ENCODE measurements at regions not wholly inside any gene's neighbourhood (a gene's known extent, or its start where the extent isn't known, plus 50 kb on each side); places are given as distances from the start of the nearest gene placed in this dataset.

- H3K9me3 ChIP-seq (ENCODE audit: low read length) = peaks cover 6% of the 10 kb centered on the region
- H3K36me3 ChIP-seq (ENCODE audit: insufficient read depth, low read length) = no peaks in the 10 kb centered on the region
- H3K27me3 ChIP-seq (ENCODE audit: control insufficient read depth in 1 of 2, insufficient read depth in 2 of 2, low read length in 2 of 2) = no peaks in the 10 kb centered on the region
- no peak overlapping the region for H3K9ac ChIP-seq (ENCODE audit: low read length)
- H3K4me3 ChIP-seq (ENCODE audit: low read depth in 1 of 2, low read length in 2 of 2) = no peak overlapping the region
- H3K4me1 ChIP-seq (ENCODE audit: insufficient read depth, low read length) = no peaks in the 10 kb centered on the region
- no peak overlapping the region for H3K27ac ChIP-seq (ENCODE audit: low read depth, low read length)
These were observed 207.9 kb upstream of the LYPLAL1 start for GRCh38 chr1:218965821-218966220.

- no peak overlapping the region for H3K4me3 ChIP-seq (ENCODE audit: low read depth in 1 of 2, low read length in 2 of 2)
- H3K27me3 ChIP-seq (ENCODE audit: control insufficient read depth in 1 of 2, insufficient read depth in 2 of 2, low read length in 2 of 2) = no peaks in the 10 kb centered on the region
- peaks cover 6% of the 10 kb centered on the region for H3K9me3 ChIP-seq (ENCODE audit: low read length)
- H3K27ac ChIP-seq (ENCODE audit: low read depth, low read length) = no peak overlapping the region
- H3K36me3 ChIP-seq (ENCODE audit: insufficient read depth, low read length) = no peaks in the 10 kb centered on the region
- no peaks in the 10 kb centered on the region for H3K4me1 ChIP-seq (ENCODE audit: insufficient read depth, low read length)
- H3K9ac ChIP-seq (ENCODE audit: low read length) = no peak overlapping the region
These were observed 206.4 kb upstream of the LYPLAL1 start for GRCh38 chr1:218967254-218967653.

- Histone ChIP-seq H3K27ac (ENCODE audit: low read depth, low read length) (no peak overlapping the region), H3K4me1 (ENCODE audit: insufficient read depth, low read length) (no peaks in the 10 kb centered on the region), H3K27me3 (ENCODE audit: control insufficient read depth in 1 of 2, insufficient read depth in 2 of 2, low read length in 2 of 2) (no peaks in the 10 kb centered on the region), H3K9me3 (ENCODE audit: low read length) (peaks cover 6% of the 10 kb centered on the region), H3K36me3 (ENCODE audit: insufficient read depth, low read length) (no peaks in the 10 kb centered on the region), H3K9ac (ENCODE audit: low read length) (no peak overlapping the region), H3K4me3 (ENCODE audit: low read depth in 1 of 2, low read length in 2 of 2) (no peak overlapping the region)
These were observed 205.8 kb upstream of the LYPLAL1 start for GRCh38 chr1:218967836-218968235.

GRCh38 chr1:218969006-218969405, 204.7 kb upstream of the LYPLAL1 start:
- H3K4me1 ChIP-seq (ENCODE audit: insufficient read depth, low read length) = no peaks in the 10 kb centered on the region
- no peaks in the 10 kb centered on the region for H3K27me3 ChIP-seq (ENCODE audit: control insufficient read depth in 1 of 2, insufficient read depth in 2 of 2, low read length in 2 of 2)
- H3K4me3 ChIP-seq (ENCODE audit: low read depth in 1 of 2, low read length in 2 of 2) = no peak overlapping the region
- no peaks in the 10 kb centered on the region for H3K36me3 ChIP-seq (ENCODE audit: insufficient read depth, low read length)
- peaks cover 6% of the 10 kb centered on the region for H3K9me3 ChIP-seq (ENCODE audit: low read length)
- H3K9ac ChIP-seq (ENCODE audit: low read length) = no peak overlapping the region
- H3K27ac ChIP-seq (ENCODE audit: low read depth, low read length) = no peak overlapping the region

- Histone ChIP-seq H3K27me3 (ENCODE audit: control insufficient read depth in 1 of 2, insufficient read depth in 2 of 2, low read length in 2 of 2) (no peaks in the 10 kb centered on the region), H3K4me3 (ENCODE audit: low read depth in 1 of 2, low read length in 2 of 2) (no peak overlapping the region), H3K36me3 (ENCODE audit: insufficient read depth, low read length) (no peaks in the 10 kb centered on the region), H3K9ac (ENCODE audit: low read length) (no peak overlapping the region), H3K4me1 (ENCODE audit: insufficient read depth, low read length) (no peaks in the 10 kb centered on the region), H3K9me3 (ENCODE audit: low read length) (peaks cover 6% of the 10 kb centered on the region), H3K27ac (ENCODE audit: low read depth, low read length) (no peak overlapping the region)
These were observed 203.2 kb upstream of the LYPLAL1 start for GRCh38 chr1:218970397-218970990.

GRCh38 chr1:218971156-218971555, 202.5 kb upstream of the LYPLAL1 start:
- H3K9me3 ChIP-seq (ENCODE audit: low read length) = peaks cover 6% of the 10 kb centered on the region
- no peak overlapping the region for H3K4me3 ChIP-seq (ENCODE audit: low read depth in 1 of 2, low read length in 2 of 2)
- no peaks in the 10 kb centered on the region for H3K4me1 ChIP-seq (ENCODE audit: insufficient read depth, low read length)
- H3K36me3 ChIP-seq (ENCODE audit: insufficient read depth, low read length) = no peaks in the 10 kb centered on the region
- H3K27ac ChIP-seq (ENCODE audit: low read depth, low read length) = no peak overlapping the region
- no peak overlapping the region for H3K9ac ChIP-seq (ENCODE audit: low read length)
- no peaks in the 10 kb centered on the region for H3K27me3 ChIP-seq (ENCODE audit: control insufficient read depth in 1 of 2, insufficient read depth in 2 of 2, low read length in 2 of 2)

GRCh38 chr1:218980881-218981280, 192.8 kb upstream of the LYPLAL1 start:
- Histone ChIP-seq H3K9me3 (ENCODE audit: low read length) (no peaks in the 10 kb centered on the region), H3K4me1 (ENCODE audit: insufficient read depth, low read length) (no peaks in the 10 kb centered on the region), H3K27me3 (ENCODE audit: control insufficient read depth in 1 of 2, insufficient read depth in 2 of 2, low read length in 2 of 2) (no peaks in the 10 kb centered on the region), H3K4me3 (ENCODE audit: low read depth in 1 of 2, low read length in 2 of 2) (no peak overlapping the region), H3K9ac (ENCODE audit: low read length) (no peak overlapping the region), H3K27ac (ENCODE audit: low read depth, low read length) (no peak overlapping the region), H3K36me3 (ENCODE audit: insufficient read depth, low read length) (no peaks in the 10 kb centered on the region)

GRCh38 chr1:218982482-218982881, 191.2 kb upstream of the LYPLAL1 start:
- Histone ChIP-seq H3K27ac (ENCODE audit: low read depth, low read length) (no peak overlapping the region), H3K4me1 (ENCODE audit: insufficient read depth, low read length) (no peaks in the 10 kb centered on the region), H3K4me3 (ENCODE audit: low read depth in 1 of 2, low read length in 2 of 2) (no peak overlapping the region), H3K27me3 (ENCODE audit: control insufficient read depth in 1 of 2, insufficient read depth in 2 of 2, low read length in 2 of 2) (no peaks in the 10 kb centered on the region), H3K9me3 (ENCODE audit: low read length) (no peaks in the 10 kb centered on the region), H3K36me3 (ENCODE audit: insufficient read depth, low read length) (no peaks in the 10 kb centered on the region), H3K9ac (ENCODE audit: low read length) (no peak overlapping the region)

- no peak overlapping the region for H3K9ac ChIP-seq (ENCODE audit: low read length)
- no peaks in the 10 kb centered on the region for H3K4me1 ChIP-seq (ENCODE audit: insufficient read depth, low read length)
- no peak overlapping the region for H3K27ac ChIP-seq (ENCODE audit: low read depth, low read length)
- H3K4me3 ChIP-seq (ENCODE audit: low read depth in 1 of 2, low read length in 2 of 2) = no peak overlapping the region
- H3K9me3 ChIP-seq (ENCODE audit: low read length) = no peaks in the 10 kb centered on the region
- H3K36me3 ChIP-seq (ENCODE audit: insufficient read depth, low read length) = no peaks in the 10 kb centered on the region
- no peaks in the 10 kb centered on the region for H3K27me3 ChIP-seq (ENCODE audit: control insufficient read depth in 1 of 2, insufficient read depth in 2 of 2, low read length in 2 of 2)
These were observed 190.2 kb upstream of the LYPLAL1 start for GRCh38 chr1:218983433-218983832.

GRCh38 chr1:218983848-218984247, 189.8 kb upstream of the LYPLAL1 start:
- no peaks in the 10 kb centered on the region for H3K4me1 ChIP-seq (ENCODE audit: insufficient read depth, low read length)
- no peaks in the 10 kb centered on the region for H3K36me3 ChIP-seq (ENCODE audit: insufficient read depth, low read length)
- no peak overlapping the region for H3K9ac ChIP-seq (ENCODE audit: low read length)
- no peaks in the 10 kb centered on the region for H3K27me3 ChIP-seq (ENCODE audit: control insufficient read depth in 1 of 2, insufficient read depth in 2 of 2, low read length in 2 of 2)
- no peaks in the 10 kb centered on the region for H3K9me3 ChIP-seq (ENCODE audit: low read length)
- H3K27ac ChIP-seq (ENCODE audit: low read depth, low read length) = no peak overlapping the region
- H3K4me3 ChIP-seq (ENCODE audit: low read depth in 1 of 2, low read length in 2 of 2) = no peak overlapping the region

- H3K9ac ChIP-seq (ENCODE audit: low read length) = no peak overlapping the region
- H3K4me3 ChIP-seq (ENCODE audit: low read depth in 1 of 2, low read length in 2 of 2) = no peak overlapping the region
- no peaks in the 10 kb centered on the region for H3K36me3 ChIP-seq (ENCODE audit: insufficient read depth, low read length)
- no peaks in the 10 kb centered on the region for H3K4me1 ChIP-seq (ENCODE audit: insufficient read depth, low read length)
- H3K9me3 ChIP-seq (ENCODE audit: low read length) = no peaks in the 10 kb centered on the region
- H3K27ac ChIP-seq (ENCODE audit: low read depth, low read length) = no peak overlapping the region
- H3K27me3 ChIP-seq (ENCODE audit: control insufficient read depth in 1 of 2, insufficient read depth in 2 of 2, low read length in 2 of 2) = no peaks in the 10 kb centered on the region
These were observed 188.2 kb upstream of the LYPLAL1 start for GRCh38 chr1:218985424-218985984.

GRCh38 chr1:218986816-218987215, 186.9 kb upstream of the LYPLAL1 start:
- no peaks in the 10 kb centered on the region for H3K4me1 ChIP-seq (ENCODE audit: insufficient read depth, low read length)
- no peaks in the 10 kb centered on the region for H3K36me3 ChIP-seq (ENCODE audit: insufficient read depth, low read length)
- H3K9me3 ChIP-seq (ENCODE audit: low read length) = no peaks in the 10 kb centered on the region
- no peak overlapping the region for H3K4me3 ChIP-seq (ENCODE audit: low read depth in 1 of 2, low read length in 2 of 2)
- no peak overlapping the region for H3K9ac ChIP-seq (ENCODE audit: low read length)
- no peak overlapping the region for H3K27ac ChIP-seq (ENCODE audit: low read depth, low read length)
- H3K27me3 ChIP-seq (ENCODE audit: control insufficient read depth in 1 of 2, insufficient read depth in 2 of 2, low read length in 2 of 2) = no peaks in the 10 kb centered on the region
